ENCODE measurements at regions not wholly inside any gene's neighbourhood (a gene's known extent, or its start where the extent isn't known, plus 50 kb on each side); places are given as distances from the start of the nearest gene placed in this dataset.

DNA sequence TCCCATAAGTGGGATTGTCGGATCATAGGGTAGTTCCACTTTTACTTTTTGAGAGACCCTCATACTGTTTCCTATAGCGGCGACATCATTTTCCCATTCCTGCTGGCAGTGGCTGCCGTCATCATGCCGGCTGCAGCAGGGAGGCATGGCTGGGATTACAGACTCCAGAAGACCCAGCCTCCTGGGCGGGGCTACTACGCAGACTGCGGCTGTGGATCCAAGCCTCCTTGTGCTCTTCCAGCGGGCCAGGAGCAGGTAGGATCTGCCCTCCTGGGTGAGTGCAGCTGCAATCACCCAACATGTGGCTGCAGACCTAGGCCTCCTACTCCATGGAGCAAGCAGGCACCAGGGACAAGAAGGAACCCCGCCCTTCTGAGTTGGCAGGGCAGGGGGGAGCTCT lies 359.2 kb downstream of the GALR1 start:
- no peaks in the 10 kb centered on the region for H3K4me1 ChIP-seq (ENCODE audit: control insufficient read depth, insufficient read depth, low read length)
- no peaks in the 10 kb centered on the region for H3K9me3 ChIP-seq (ENCODE audit: control insufficient read depth, insufficient read depth, low read length)
- no peaks in the 10 kb centered on the region for H3K36me3 ChIP-seq (ENCODE audit: control insufficient read depth, insufficient read depth, low read length)
- no peak for DNase-seq (ENCODE audit: low read depth, low spot score)
- no CpG with 5 or more reads among the region's 10 CpGs for WGBS (ENCODE audit: insufficient coverage, insufficient read length)
- no peak overlapping the region for H3K27ac ChIP-seq (ENCODE audit: low read length)
- no peak overlapping the region for H3K4me3 ChIP-seq (ENCODE audit: low read length)
- H3K27me3 ChIP-seq (ENCODE audit: control insufficient read depth, insufficient read depth, low read length) = no peaks in the 10 kb centered on the region

DNA sequence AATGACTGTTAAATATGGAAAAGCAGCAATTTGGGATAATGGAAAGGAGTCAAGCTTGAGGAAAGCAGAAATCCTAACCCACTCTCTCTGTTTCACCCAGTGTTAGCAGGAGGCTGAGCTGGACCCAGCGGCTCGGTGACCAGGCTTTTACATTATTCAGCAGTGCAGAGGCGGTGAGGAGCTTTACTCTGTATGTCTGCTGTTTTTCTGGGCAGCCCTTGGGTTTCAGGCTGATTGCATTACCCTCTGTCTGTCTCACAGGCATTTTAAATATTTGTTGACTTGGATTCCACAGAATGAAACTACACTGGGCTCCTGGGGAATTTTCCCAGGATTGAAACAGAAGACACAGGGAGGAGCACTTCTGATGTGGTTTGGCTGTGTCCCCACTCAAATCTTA lies 368.0 kb downstream of the GALR1 start:
- DNase-seq (ENCODE audit: low read depth, low spot score) = no peak
- Histone ChIP-seq H3K4me3 (ENCODE audit: low read length) (no peak overlapping the region), H3K27ac (ENCODE audit: low read length) (no peak overlapping the region), H3K9me3 (ENCODE audit: control insufficient read depth, insufficient read depth, low read length) (no peaks in the 10 kb centered on the region), H3K27me3 (ENCODE audit: control insufficient read depth, insufficient read depth, low read length) (no peaks in the 10 kb centered on the region), H3K4me1 (ENCODE audit: control insufficient read depth, insufficient read depth, low read length) (no peaks in the 10 kb centered on the region), H3K36me3 (ENCODE audit: control insufficient read depth, insufficient read depth, low read length) (no peaks in the 10 kb centered on the region)
- no CpG with 5 or more reads among the region's 3 CpGs for WGBS (ENCODE audit: insufficient coverage, insufficient read length)

DNA sequence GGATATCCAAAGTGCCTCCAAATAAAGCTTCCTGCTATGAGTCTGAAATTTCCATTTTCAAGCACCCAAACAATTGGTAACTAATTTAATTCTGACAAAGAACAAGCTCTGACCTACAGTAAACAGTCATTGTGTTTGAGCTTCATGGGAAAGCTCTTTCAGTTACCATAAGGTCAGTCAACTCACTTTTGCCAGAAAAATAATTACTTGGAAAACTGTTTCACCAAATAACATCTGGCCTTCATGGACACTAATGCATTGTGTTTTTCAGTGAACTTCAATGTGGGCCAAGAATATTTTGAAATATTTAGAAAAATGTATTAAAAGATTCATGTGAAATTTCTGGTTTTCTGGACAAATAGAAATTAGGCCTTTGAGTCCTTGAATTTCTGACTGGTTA lies 369.9 kb downstream of the GALR1 start:
- Histone ChIP-seq H3K27ac (ENCODE audit: low read length) (no peak overlapping the region), H3K4me3 (ENCODE audit: low read length) (no peak overlapping the region), H3K4me1 (ENCODE audit: control insufficient read depth, insufficient read depth, low read length) (no peaks in the 10 kb centered on the region), H3K36me3 (ENCODE audit: control insufficient read depth, insufficient read depth, low read length) (no peaks in the 10 kb centered on the region), H3K27me3 (ENCODE audit: control insufficient read depth, insufficient read depth, low read length) (no peaks in the 10 kb centered on the region), H3K9me3 (ENCODE audit: control insufficient read depth, insufficient read depth, low read length) (no peaks in the 10 kb centered on the region)
- DNase-seq (ENCODE audit: low read depth, low spot score) = no peak

DNA sequence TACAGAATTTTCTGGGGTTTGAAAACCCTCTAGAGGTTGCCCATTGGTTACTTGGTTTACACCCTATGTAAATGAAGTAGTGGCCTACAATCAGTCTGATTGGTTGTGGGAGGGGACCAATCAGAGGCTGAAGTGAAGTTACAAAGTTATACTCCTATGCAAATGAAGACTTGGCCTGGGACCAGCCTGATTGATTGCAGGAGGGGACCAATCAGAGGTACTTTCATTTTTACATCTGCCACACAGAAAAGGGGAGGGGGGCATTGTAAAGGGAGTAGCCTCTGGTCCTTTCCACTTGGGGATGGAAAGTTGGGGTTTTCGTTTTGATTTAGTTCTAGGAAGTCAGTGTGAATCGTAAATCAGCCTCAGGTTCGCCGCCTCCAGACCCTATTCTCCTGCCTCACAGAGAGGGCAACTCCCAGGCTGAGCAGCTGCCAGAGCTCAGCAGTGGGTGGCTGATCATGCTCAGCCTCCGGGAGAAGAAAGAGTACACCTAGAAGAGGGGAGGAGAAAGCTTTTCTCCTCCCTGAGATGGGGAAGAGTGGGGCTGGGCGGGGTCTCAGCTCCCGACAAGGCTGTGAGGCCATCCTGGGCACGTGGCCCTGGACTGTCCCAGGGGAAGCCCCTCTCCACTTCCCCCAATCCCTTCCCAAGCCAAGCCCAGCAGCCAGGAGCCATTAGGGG lies 372.5 kb downstream of the GALR1 start:
- Histone ChIP-seq H3K27me3 (ENCODE audit: control insufficient read depth, insufficient read depth, low read length) (no peaks in the 10 kb centered on the region), H3K36me3 (ENCODE audit: control insufficient read depth, insufficient read depth, low read length) (no peaks in the 10 kb centered on the region), H3K4me3 (ENCODE audit: low read length) (no peak overlapping the region), H3K9me3 (ENCODE audit: control insufficient read depth, insufficient read depth, low read length) (no peaks in the 10 kb centered on the region), H3K4me1 (ENCODE audit: control insufficient read depth, insufficient read depth, low read length) (no peaks in the 10 kb centered on the region), H3K27ac (ENCODE audit: low read length) (no peak overlapping the region)
- DNase-seq (ENCODE audit: low read depth, low spot score) = no peak
- no CpG with 5 or more reads among the region's 8 CpGs for WGBS (ENCODE audit: insufficient coverage, insufficient read length)

DNA sequence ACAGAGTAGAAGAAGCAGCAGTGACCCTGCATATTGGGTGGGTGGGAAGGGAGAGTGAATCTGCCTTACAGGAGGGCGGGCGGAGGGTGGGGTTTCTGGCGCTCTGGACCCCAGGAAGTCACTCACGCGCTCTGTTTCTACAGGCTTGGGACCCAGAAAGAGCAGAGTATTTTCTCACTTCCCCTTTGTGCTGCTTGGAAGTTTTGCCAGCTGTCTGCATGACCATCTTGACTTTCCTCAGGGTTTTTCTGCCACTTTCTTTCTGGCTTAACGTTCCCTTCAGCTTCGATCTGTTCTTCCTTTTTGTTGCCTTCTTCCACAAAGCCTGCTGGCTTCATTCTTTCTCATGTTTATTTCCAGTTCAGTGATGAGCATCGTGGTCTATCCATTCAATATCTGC lies 383.1 kb downstream of the GALR1 start:
- H3K27ac ChIP-seq (ENCODE audit: low read length) = no peak overlapping the region
- no peak overlapping the region for H3K4me3 ChIP-seq (ENCODE audit: low read length)
- DNase-seq (ENCODE audit: low read depth, low spot score) = no peak
- no CpG with 5 or more reads among the region's 8 CpGs for WGBS (ENCODE audit: insufficient coverage, insufficient read length)
- H3K4me1 ChIP-seq (ENCODE audit: control insufficient read depth, insufficient read depth, low read length) = no peaks in the 10 kb centered on the region
- peaks cover 2% of the 10 kb centered on the region; the same call in 1 of the 2 replicates for H3K36me3 ChIP-seq (ENCODE audit: control insufficient read depth, insufficient read depth, low read length)
- no peaks in the 10 kb centered on the region for H3K9me3 ChIP-seq (ENCODE audit: control insufficient read depth, insufficient read depth, low read length)
- H3K27me3 ChIP-seq (ENCODE audit: control insufficient read depth, insufficient read depth, low read length) = no peaks in the 10 kb centered on the region

DNA sequence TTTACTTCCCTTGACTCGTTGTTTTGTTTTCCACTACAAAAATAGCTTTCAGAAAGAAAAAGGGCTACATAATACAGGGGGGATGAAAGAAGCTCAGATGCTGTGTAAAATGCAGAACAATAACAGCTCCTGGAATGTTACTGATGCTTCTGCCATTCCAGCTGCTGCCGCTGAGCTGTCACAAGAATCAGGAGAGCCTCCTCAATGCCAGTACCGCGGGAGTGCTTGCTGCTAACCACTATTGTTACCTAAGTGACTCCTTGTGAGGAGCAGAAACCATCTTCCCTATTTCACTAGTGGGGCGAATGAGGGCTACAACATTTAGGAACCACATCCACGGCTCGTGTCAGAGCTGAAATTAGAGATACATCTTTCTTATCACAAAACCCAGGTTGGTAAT lies 384.8 kb downstream of the GALR1 start:
- Histone ChIP-seq H3K4me1 (ENCODE audit: control insufficient read depth, insufficient read depth, low read length) (no peaks in the 10 kb centered on the region), H3K27me3 (ENCODE audit: control insufficient read depth, insufficient read depth, low read length) (no peaks in the 10 kb centered on the region), H3K4me3 (ENCODE audit: low read length) (no peak overlapping the region), H3K9me3 (ENCODE audit: control insufficient read depth, insufficient read depth, low read length) (no peaks in the 10 kb centered on the region), H3K27ac (ENCODE audit: low read length) (no peak overlapping the region), H3K36me3 (ENCODE audit: control insufficient read depth, insufficient read depth, low read length) (peaks cover 2% of the 10 kb centered on the region; the same call in 1 of the 2 replicates)
- no peak for DNase-seq (ENCODE audit: low read depth, low spot score)
- no CpG with 5 or more reads among the region's 7 CpGs for WGBS (ENCODE audit: insufficient coverage, insufficient read length)

DNA sequence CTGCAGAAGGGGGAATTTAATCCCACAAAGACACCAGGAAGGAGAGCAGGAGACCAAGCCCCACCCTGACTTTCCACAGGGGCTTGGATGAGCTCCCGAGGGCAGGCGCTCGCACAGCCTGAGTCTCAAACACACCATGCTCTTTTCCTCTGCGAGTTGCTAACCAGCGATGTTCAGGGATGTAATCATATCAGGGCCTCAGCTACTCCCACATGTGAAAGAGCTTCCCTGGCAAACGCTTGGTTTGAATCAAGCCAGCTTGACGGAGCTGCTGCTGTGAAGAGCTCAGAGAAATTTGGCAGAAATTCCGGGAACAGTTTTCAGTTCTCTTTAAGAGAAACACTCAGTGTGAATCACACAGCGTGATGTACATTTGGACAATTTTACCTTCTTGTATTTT lies 385.8 kb downstream of the GALR1 start:
- no peak overlapping the region for H3K27ac ChIP-seq (ENCODE audit: low read length)
- DNase-seq (ENCODE audit: low read depth, low spot score) = no peak
- no peak overlapping the region for H3K4me3 ChIP-seq (ENCODE audit: low read length)
- no CpG with 5 or more reads among the region's 9 CpGs for WGBS (ENCODE audit: insufficient coverage, insufficient read length)
- no peaks in the 10 kb centered on the region for H3K9me3 ChIP-seq (ENCODE audit: control insufficient read depth, insufficient read depth, low read length)
- H3K27me3 ChIP-seq (ENCODE audit: control insufficient read depth, insufficient read depth, low read length) = no peaks in the 10 kb centered on the region
- H3K4me1 ChIP-seq (ENCODE audit: control insufficient read depth, insufficient read depth, low read length) = no peaks in the 10 kb centered on the region
- H3K36me3 ChIP-seq (ENCODE audit: control insufficient read depth, insufficient read depth, low read length) = peaks cover 2% of the 10 kb centered on the region; the same call in 1 of the 2 replicates

DNA sequence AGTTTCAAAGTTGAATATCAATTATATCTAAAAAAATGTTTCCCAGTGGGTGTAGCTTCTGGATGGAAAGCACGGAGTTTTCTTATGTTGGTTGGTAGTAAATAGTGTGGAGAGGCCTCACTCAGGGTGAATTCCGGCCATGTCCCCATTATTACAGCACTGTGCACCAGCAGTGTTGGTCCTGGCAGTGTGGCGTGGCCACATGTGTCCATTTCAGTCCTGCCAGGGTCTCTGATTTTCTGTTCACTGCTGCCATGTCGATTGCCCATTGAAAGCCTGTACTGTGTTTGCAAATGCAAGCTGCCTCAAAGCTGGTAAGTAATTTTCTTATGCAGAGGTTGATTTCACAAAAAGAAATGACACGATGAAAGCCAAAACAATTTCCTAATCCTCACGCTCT lies 386.2 kb downstream of the GALR1 start:
- no peak for DNase-seq (ENCODE audit: low read depth, low spot score)
- no peaks in the 10 kb centered on the region for H3K27me3 ChIP-seq (ENCODE audit: control insufficient read depth, insufficient read depth, low read length)
- H3K36me3 ChIP-seq (ENCODE audit: control insufficient read depth, insufficient read depth, low read length) = peaks cover 2% of the 10 kb centered on the region; the same call in 1 of the 2 replicates
- H3K4me3 ChIP-seq (ENCODE audit: low read length) = no peak overlapping the region
- no peaks in the 10 kb centered on the region for H3K9me3 ChIP-seq (ENCODE audit: control insufficient read depth, insufficient read depth, low read length)
- no peaks in the 10 kb centered on the region for H3K4me1 ChIP-seq (ENCODE audit: control insufficient read depth, insufficient read depth, low read length)
- WGBS (ENCODE audit: insufficient coverage, insufficient read length) = 100% methylated on average over 1 of the region's 6 CpGs
- H3K27ac ChIP-seq (ENCODE audit: low read length) = no peak overlapping the region

DNA sequence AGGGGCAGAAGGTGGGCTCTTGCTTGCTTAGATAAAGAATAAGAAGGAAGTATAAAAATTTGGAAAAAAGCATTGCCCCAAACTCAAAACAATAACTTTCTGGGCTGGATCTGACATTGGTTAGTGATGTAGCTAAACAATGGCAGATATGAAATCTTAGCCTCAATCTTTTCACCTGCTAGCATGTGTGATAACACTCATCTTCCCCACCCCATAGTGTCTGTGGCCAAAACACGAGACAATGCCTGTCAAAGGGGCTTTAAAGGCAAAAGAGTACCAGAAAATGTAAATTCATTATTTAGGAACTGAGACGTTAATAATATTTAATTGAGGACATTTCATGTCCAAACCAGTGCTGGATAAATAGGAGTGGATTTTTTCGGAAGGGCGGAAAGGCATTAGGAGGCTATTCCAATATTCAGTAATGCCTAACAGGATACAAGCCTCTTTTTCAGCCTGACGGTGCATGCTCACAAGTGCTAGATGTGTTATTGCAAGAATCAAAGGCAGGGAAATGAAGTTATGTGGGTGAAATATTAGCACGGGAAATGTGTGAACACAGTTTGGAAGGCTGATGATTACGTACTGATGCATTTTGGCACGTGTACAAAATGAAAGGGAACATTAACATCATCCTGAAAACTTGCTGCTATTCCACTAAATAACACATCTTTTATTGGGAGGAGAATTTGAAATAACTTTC lies 395.7 kb downstream of the GALR1 start:
- Histone ChIP-seq H3K4me3 (ENCODE audit: low read length) (no peak overlapping the region), H3K27ac (ENCODE audit: low read length) (no peak overlapping the region), H3K4me1 (ENCODE audit: control insufficient read depth, insufficient read depth, low read length) (peaks cover 1% of the 10 kb centered on the region; the same call in 1 of the 2 replicates), H3K27me3 (ENCODE audit: control insufficient read depth, insufficient read depth, low read length) (no peaks in the 10 kb centered on the region), H3K36me3 (ENCODE audit: control insufficient read depth, insufficient read depth, low read length) (no peaks in the 10 kb centered on the region), H3K9me3 (ENCODE audit: control insufficient read depth, insufficient read depth, low read length) (no peaks in the 10 kb centered on the region)
- no peak for DNase-seq (ENCODE audit: low read depth, low spot score)
- 100% methylated on average over 1 of the region's 8 CpGs for WGBS (ENCODE audit: insufficient coverage, insufficient read length)

DNA sequence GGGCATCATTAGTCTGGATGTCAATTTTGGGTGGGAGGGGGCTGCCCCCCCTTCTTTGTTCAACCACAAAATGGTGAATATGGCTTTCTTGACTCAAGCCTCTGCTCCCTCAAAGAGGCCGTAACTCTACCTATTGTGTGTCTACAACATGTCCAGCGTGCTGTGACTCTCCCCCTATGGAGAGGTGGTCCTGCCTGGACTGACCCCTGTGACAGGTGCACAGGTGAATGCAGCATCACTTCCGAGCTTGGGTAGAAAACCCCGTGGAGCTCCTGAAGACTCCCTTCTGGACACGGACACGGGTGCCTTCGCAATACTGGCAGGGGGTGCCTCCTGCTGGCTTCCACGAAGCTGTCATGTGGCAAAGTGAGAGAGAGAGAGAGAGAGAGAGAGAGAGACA lies 397.8 kb downstream of the GALR1 start:
- no peaks in the 10 kb centered on the region for H3K9me3 ChIP-seq (ENCODE audit: control insufficient read depth, insufficient read depth, low read length)
- peaks cover 1% of the 10 kb centered on the region; the same call in 1 of the 2 replicates for H3K4me1 ChIP-seq (ENCODE audit: control insufficient read depth, insufficient read depth, low read length)
- WGBS (ENCODE audit: insufficient coverage, insufficient read length) = no CpG with 5 or more reads among the region's 8 CpGs
- H3K4me3 ChIP-seq (ENCODE audit: low read length) = no peak overlapping the region
- no peaks in the 10 kb centered on the region for H3K36me3 ChIP-seq (ENCODE audit: control insufficient read depth, insufficient read depth, low read length)
- H3K27me3 ChIP-seq (ENCODE audit: control insufficient read depth, insufficient read depth, low read length) = no peaks in the 10 kb centered on the region
- no peak overlapping the region for H3K27ac ChIP-seq (ENCODE audit: low read length)
- DNase-seq (ENCODE audit: low read depth, low spot score) = no peak

DNA sequence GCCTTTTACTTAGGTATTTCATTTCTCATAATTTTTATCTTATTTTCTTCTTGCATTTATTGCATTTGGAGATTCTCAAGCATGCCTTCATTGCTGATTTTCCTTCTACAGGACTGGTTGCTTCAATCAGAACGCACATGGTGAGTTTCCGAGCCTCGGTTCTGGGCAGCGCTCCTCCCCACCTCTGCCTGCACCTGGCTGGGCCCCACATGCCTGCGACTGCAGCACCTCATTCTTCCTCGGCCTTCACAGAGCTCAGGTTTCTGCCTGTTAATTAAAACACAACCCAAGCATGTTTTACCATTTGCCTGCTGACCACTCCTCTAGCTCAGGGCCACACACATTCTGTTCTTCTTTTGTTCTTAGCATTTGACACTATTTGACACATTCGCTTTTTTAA lies 398.8 kb downstream of the GALR1 start:
- H3K27ac ChIP-seq (ENCODE audit: low read length) = no peak overlapping the region
- no peaks in the 10 kb centered on the region for H3K9me3 ChIP-seq (ENCODE audit: control insufficient read depth, insufficient read depth, low read length)
- no peaks in the 10 kb centered on the region for H3K27me3 ChIP-seq (ENCODE audit: control insufficient read depth, insufficient read depth, low read length)
- no peak overlapping the region for H3K4me3 ChIP-seq (ENCODE audit: low read length)
- no peak for DNase-seq (ENCODE audit: low read depth, low spot score)
- H3K4me1 ChIP-seq (ENCODE audit: control insufficient read depth, insufficient read depth, low read length) = peaks cover 1% of the 10 kb centered on the region; the same call in 1 of the 2 replicates
- no CpG with 5 or more reads among the region's 7 CpGs for WGBS (ENCODE audit: insufficient coverage, insufficient read length)
- H3K36me3 ChIP-seq (ENCODE audit: control insufficient read depth, insufficient read depth, low read length) = no peaks in the 10 kb centered on the region
